ENCODE measurements at regions not wholly inside any gene's neighbourhood (a gene's known extent, or its start where the extent isn't known, plus 50 kb on each side); places are given as distances from the start of the nearest gene placed in this dataset.

DNA sequence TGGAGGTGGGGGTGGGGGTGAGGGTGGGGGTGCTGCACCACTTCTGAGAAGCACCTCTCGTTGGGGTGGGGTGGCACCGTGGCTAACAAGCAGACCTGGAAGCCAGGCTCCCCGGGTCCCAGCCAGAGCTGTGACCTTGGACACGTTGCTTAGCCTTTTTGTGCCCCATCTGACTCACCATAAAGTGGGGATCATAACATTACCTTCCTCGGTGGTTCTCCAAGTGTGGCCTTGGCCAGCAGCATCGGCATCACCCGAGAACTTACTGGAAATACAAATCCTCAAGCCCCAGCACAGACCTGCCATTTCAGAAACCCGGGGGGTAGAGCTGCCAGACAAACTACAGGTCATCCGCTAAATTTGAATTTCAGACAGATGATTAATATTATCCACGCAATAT, 58.7 kb upstream of the SLC66A3 start:
- TF ChIP-seq EZH2 (IDR thresholded peaks at IDR 0.05) (no peak), FOSL1 (IDR thresholded peaks at IDR 0.05; ENCODE audit: low read depth) (no peak), POLR2A (IDR thresholded peaks at IDR 0.05; ENCODE audit: borderline replicate concordance, extremely low read depth, insufficient read depth, insufficient read length) (no peak), POLR2AphosphoS5 (IDR thresholded peaks at IDR 0.05; ENCODE audit: low read depth, low read length) (no peak), ELF1 (IDR thresholded peaks at IDR 0.05; ENCODE audit: borderline replicate concordance, low read depth) (no peak)
- TF ChIP-seq, protein P1, sequence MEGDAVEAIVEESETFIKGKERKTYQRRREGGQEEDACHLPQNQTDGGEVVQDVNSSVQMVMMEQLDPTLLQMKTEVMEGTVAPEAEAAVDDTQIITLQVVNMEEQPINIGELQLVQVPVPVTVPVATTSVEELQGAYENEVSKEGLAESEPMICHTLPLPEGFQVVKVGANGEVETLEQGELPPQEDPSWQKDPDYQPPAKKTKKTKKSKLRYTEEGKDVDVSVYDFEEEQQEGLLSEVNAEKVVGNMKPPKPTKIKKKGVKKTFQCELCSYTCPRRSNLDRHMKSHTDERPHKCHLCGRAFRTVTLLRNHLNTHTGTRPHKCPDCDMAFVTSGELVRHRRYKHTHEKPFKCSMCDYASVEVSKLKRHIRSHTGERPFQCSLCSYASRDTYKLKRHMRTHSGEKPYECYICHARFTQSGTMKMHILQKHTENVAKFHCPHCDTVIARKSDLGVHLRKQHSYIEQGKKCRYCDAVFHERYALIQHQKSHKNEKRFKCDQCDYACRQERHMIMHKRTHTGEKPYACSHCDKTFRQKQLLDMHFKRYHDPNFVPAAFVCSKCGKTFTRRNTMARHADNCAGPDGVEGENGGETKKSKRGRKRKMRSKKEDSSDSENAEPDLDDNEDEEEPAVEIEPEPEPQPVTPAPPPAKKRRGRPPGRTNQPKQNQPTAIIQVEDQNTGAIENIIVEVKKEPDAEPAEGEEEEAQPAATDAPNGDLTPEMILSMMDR (IDR thresholded peaks at IDR 0.05 in 2 of 3, conservative IDR thresholded peaks at IDR 0.05 in 1 of 3; ENCODE audit: borderline replicate concordance in 1 of 3, insufficient read depth in 1 of 3, low read depth in 2 of 3, low read length in 2 of 3) = no peak
- TF ChIP-seq, protein P2, sequence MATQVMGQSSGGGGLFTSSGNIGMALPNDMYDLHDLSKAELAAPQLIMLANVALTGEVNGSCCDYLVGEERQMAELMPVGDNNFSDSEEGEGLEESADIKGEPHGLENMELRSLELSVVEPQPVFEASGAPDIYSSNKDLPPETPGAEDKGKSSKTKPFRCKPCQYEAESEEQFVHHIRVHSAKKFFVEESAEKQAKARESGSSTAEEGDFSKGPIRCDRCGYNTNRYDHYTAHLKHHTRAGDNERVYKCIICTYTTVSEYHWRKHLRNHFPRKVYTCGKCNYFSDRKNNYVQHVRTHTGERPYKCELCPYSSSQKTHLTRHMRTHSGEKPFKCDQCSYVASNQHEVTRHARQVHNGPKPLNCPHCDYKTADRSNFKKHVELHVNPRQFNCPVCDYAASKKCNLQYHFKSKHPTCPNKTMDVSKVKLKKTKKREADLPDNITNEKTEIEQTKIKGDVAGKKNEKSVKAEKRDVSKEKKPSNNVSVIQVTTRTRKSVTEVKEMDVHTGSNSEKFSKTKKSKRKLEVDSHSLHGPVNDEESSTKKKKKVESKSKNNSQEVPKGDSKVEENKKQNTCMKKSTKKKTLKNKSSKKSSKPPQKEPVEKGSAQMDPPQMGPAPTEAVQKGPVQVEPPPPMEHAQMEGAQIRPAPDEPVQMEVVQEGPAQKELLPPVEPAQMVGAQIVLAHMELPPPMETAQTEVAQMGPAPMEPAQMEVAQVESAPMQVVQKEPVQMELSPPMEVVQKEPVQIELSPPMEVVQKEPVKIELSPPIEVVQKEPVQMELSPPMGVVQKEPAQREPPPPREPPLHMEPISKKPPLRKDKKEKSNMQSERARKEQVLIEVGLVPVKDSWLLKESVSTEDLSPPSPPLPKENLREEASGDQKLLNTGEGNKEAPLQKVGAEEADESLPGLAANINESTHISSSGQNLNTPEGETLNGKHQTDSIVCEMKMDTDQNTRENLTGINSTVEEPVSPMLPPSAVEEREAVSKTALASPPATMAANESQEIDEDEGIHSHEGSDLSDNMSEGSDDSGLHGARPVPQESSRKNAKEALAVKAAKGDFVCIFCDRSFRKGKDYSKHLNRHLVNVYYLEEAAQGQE (IDR thresholded peaks at IDR 0.05; ENCODE audit: low read depth) = no peak
- TF ChIP-seq, protein P3, sequence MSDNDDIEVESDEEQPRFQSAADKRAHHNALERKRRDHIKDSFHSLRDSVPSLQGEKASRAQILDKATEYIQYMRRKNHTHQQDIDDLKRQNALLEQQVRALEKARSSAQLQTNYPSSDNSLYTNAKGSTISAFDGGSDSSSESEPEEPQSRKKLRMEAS (IDR thresholded peaks at IDR 0.05) = no peak
